ENCODE measurements at regions not wholly inside any gene's neighbourhood (a gene's known extent, or its start where the extent isn't known, plus 50 kb on each side); places are given as distances from the start of the nearest gene placed in this dataset.

DNA sequence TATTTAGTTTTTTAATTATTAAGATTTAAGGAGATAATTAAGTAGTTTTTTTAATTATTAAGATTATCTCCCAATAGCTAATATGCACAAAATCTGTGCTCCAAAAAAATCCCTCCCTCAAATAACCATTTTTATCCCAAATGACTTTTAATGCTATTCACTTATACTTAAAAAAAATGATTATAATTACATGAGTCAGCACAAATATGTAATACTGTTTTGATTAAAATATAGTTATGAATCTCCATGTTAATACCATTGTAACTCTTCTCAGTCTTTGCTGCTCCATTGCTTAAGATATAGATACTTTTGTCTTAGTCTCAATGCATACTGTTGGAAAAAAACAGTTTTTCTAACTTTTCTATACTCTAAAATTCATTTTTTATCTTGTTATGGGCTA lies 1121.1 kb upstream of the ADGRL3 start:
- Histone ChIP-seq H4K5ac (ENCODE audit: low read length) (no peak overlapping the region), H2BK120ac (ENCODE audit: low read depth, low read length) (no peak overlapping the region), H3K4ac (ENCODE audit: low read depth, low read length) (no peak overlapping the region), H3K23ac (ENCODE audit: low read length) (no peak overlapping the region), H3K79me1 (ENCODE audit: low read length) (no peaks in the 10 kb centered on the region), H2AK5ac (ENCODE audit: low read length) (no peak overlapping the region), H3K4me1 (ENCODE audit: control insufficient read depth, low read depth, low read length) (no peaks in the 10 kb centered on the region), H3K36me3 (ENCODE audit: control insufficient read depth, insufficient read depth, low read length) (no peaks in the 10 kb centered on the region), H3K4me2 (ENCODE audit: low read length) (no peak overlapping the region), H3K56ac (ENCODE audit: low read length) (no peak overlapping the region), H3K9ac (ENCODE audit: low read length) (no peak overlapping the region), H3K18ac (ENCODE audit: low read length) (no peak overlapping the region), H3K27me3 (ENCODE audit: insufficient read depth, low read length, poor library complexity) (no peaks in the 10 kb centered on the region), H3K79me2 (ENCODE audit: control insufficient read depth, insufficient read depth, low read length) (no peaks in the 10 kb centered on the region), H3K27ac (ENCODE audit: low read depth, low read length) (no peak overlapping the region), H4K8ac (ENCODE audit: low read depth, low read length) (no peak overlapping the region), H2BK5ac (ENCODE audit: low read length) (no peak overlapping the region), H2BK15ac (replicated peaks; ENCODE audit: low read depth) (no peak overlapping the region), H3K4me3 (ENCODE audit: low read length) (no peak overlapping the region)
- DNase-seq = no peak

GRCh38 chr4:60081839-60082238 lies 1118.3 kb upstream of the ADGRL3 start:
- Histone ChIP-seq H4K8ac (ENCODE audit: low read depth, low read length) (no peak overlapping the region), H4K5ac (ENCODE audit: low read length) (no peak overlapping the region), H3K56ac (ENCODE audit: low read length) (no peak overlapping the region), H3K9ac (ENCODE audit: low read length) (no peak overlapping the region), H2BK120ac (ENCODE audit: low read depth, low read length) (no peak overlapping the region), H3K4me2 (ENCODE audit: low read length) (no peak overlapping the region), H2BK5ac (ENCODE audit: low read length) (no peak overlapping the region), H3K79me2 (ENCODE audit: control insufficient read depth, insufficient read depth, low read length) (no peaks in the 10 kb centered on the region), H3K27ac (ENCODE audit: low read depth, low read length) (no peak overlapping the region), H2BK15ac (replicated peaks; ENCODE audit: low read depth) (no peak overlapping the region), H3K79me1 (ENCODE audit: low read length) (no peaks in the 10 kb centered on the region), H3K23ac (ENCODE audit: low read length) (no peak overlapping the region), H3K36me3 (ENCODE audit: control insufficient read depth, insufficient read depth, low read length) (no peaks in the 10 kb centered on the region), H2AK5ac (ENCODE audit: low read length) (no peak overlapping the region), H3K27me3 (ENCODE audit: insufficient read depth, low read length, poor library complexity) (no peaks in the 10 kb centered on the region), H3K4ac (ENCODE audit: low read depth, low read length) (no peak overlapping the region), H3K18ac (ENCODE audit: low read length) (no peak overlapping the region), H3K4me3 (ENCODE audit: low read length) (no peak overlapping the region), H3K4me1 (ENCODE audit: control insufficient read depth, low read depth, low read length) (no peaks in the 10 kb centered on the region)
- no peak for DNase-seq
- WGBS (ENCODE audit: extremely low coverage, insufficient coverage, low lambda C conversion rate) = no CpG with 5 or more reads among the region's 2 CpGs

GRCh38 chr4:60088807-60089486 lies 1111.2 kb upstream of the ADGRL3 start:
- Histone ChIP-seq H3K27me3 (ENCODE audit: insufficient read depth, low read length, poor library complexity) (no peaks in the 10 kb centered on the region), H3K4me2 (ENCODE audit: low read length) (no peak overlapping the region), H3K9ac (ENCODE audit: low read length) (no peak overlapping the region), H3K27ac (ENCODE audit: low read depth, low read length) (no peak overlapping the region), H2BK15ac (replicated peaks; ENCODE audit: low read depth) (no peak overlapping the region), H2BK120ac (ENCODE audit: low read depth, low read length) (no peak overlapping the region), H4K8ac (ENCODE audit: low read depth, low read length) (no peak overlapping the region), H3K36me3 (ENCODE audit: control insufficient read depth, insufficient read depth, low read length) (no peaks in the 10 kb centered on the region), H3K56ac (ENCODE audit: low read length) (no peak overlapping the region), H4K5ac (ENCODE audit: low read length) (no peak overlapping the region), H3K79me2 (ENCODE audit: control insufficient read depth, insufficient read depth, low read length) (no peaks in the 10 kb centered on the region), H2AK5ac (ENCODE audit: low read length) (no peak overlapping the region), H3K18ac (ENCODE audit: low read length) (no peak overlapping the region), H3K4ac (ENCODE audit: low read depth, low read length) (no peak overlapping the region), H3K79me1 (ENCODE audit: low read length) (no peaks in the 10 kb centered on the region), H2BK5ac (ENCODE audit: low read length) (no peak overlapping the region), H3K4me1 (ENCODE audit: control insufficient read depth, low read depth, low read length) (no peaks in the 10 kb centered on the region), H3K4me3 (ENCODE audit: low read length) (no peak overlapping the region), H3K23ac (ENCODE audit: low read length) (no peak overlapping the region)
- DNase-seq = peak; percentile 24
- no CpG with 5 or more reads among the region's 3 CpGs for WGBS (ENCODE audit: extremely low coverage, insufficient coverage, low lambda C conversion rate)

DNA sequence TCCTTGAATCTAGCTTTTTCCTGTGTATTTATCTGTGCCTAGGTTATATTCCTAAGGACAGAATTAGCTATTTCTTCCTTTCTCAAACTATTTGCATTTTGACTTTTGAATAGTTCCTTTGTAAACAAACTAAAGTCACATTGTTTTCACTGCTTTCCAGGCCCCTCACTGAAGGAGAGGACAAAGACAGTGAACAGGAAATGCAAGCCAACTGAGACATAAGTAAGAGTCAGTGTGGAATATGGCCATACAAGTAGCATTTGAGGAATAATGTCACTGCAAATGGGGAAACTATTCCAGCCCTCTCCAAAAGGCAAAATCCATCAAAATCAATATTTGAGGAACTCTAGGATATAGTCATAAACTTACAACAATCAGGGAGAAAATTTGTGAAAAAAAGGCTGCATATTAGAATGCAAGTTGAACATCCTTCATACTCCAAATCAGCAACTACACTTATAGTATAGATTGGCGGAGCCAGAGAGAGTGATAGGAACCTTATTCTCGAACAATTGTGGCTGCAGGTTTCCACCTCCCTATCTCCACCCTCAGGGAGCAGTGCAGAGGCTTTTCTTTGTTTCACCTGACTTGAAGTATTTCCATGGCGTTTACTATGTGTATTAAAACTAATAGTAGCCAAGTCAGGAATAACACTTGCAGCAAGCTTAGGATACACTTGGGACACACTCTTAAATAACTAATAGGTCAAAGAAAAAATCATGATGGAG lies 1110.4 kb upstream of the ADGRL3 start:
- Histone ChIP-seq H2AK5ac (ENCODE audit: low read length) (no peak overlapping the region), H2BK15ac (replicated peaks; ENCODE audit: low read depth) (no peak overlapping the region), H3K9ac (ENCODE audit: low read length) (no peak overlapping the region), H3K18ac (ENCODE audit: low read length) (no peak overlapping the region), H3K79me2 (ENCODE audit: control insufficient read depth, insufficient read depth, low read length) (no peaks in the 10 kb centered on the region), H4K5ac (ENCODE audit: low read length) (no peak overlapping the region), H3K4me1 (ENCODE audit: control insufficient read depth, low read depth, low read length) (no peaks in the 10 kb centered on the region), H3K4ac (ENCODE audit: low read depth, low read length) (no peak overlapping the region), H3K27ac (ENCODE audit: low read depth, low read length) (no peak overlapping the region), H2BK5ac (ENCODE audit: low read length) (no peak overlapping the region), H3K27me3 (ENCODE audit: insufficient read depth, low read length, poor library complexity) (no peaks in the 10 kb centered on the region), H3K4me3 (ENCODE audit: low read length) (no peak overlapping the region), H3K23ac (ENCODE audit: low read length) (no peak overlapping the region), H4K8ac (ENCODE audit: low read depth, low read length) (no peak overlapping the region), H3K4me2 (ENCODE audit: low read length) (no peak overlapping the region), H3K36me3 (ENCODE audit: control insufficient read depth, insufficient read depth, low read length) (no peaks in the 10 kb centered on the region), H2BK120ac (ENCODE audit: low read depth, low read length) (no peak overlapping the region), H3K56ac (ENCODE audit: low read length) (no peak overlapping the region), H3K79me1 (ENCODE audit: low read length) (no peaks in the 10 kb centered on the region)
- peak; percentile 38 for DNase-seq
- WGBS (ENCODE audit: extremely low coverage, insufficient coverage, low lambda C conversion rate) = no CpG with 5 or more reads among the region's 3 CpGs

DNA sequence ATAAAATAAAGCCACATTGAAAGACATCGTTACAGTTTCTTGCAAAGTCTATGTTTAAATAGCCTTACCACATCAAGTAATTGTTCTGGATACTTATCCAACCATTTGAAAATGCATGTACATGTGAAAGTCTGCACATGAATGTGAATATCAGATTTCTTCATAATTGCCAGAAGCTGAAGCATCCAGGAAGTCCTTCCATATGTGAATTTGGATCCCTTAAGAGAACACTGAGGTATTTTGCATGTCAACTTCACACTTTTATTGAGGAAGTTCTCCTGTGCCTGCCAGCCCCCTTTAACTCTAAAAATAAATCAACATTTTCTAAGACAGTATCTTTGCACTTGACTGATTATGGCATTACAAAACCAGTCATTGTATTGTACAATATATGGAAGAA lies 1103.5 kb upstream of the ADGRL3 start:
- Histone ChIP-seq H2BK120ac (ENCODE audit: low read depth, low read length) (no peak overlapping the region), H3K4ac (ENCODE audit: low read depth, low read length) (no peak overlapping the region), H3K79me2 (ENCODE audit: control insufficient read depth, insufficient read depth, low read length) (no peaks in the 10 kb centered on the region), H3K4me2 (ENCODE audit: low read length) (no peak overlapping the region), H2BK15ac (replicated peaks; ENCODE audit: low read depth) (no peak overlapping the region), H3K79me1 (ENCODE audit: low read length) (no peaks in the 10 kb centered on the region), H3K56ac (ENCODE audit: low read length) (no peak overlapping the region), H3K27ac (ENCODE audit: low read depth, low read length) (no peak overlapping the region), H2AK5ac (ENCODE audit: low read length) (no peak overlapping the region), H3K4me3 (ENCODE audit: low read length) (no peak overlapping the region), H3K18ac (ENCODE audit: low read length) (no peak overlapping the region), H3K9ac (ENCODE audit: low read length) (no peak overlapping the region), H4K5ac (ENCODE audit: low read length) (no peak overlapping the region), H3K36me3 (ENCODE audit: control insufficient read depth, insufficient read depth, low read length) (no peaks in the 10 kb centered on the region), H4K8ac (ENCODE audit: low read depth, low read length) (no peak overlapping the region), H2BK5ac (ENCODE audit: low read length) (no peak overlapping the region), H3K27me3 (ENCODE audit: insufficient read depth, low read length, poor library complexity) (no peaks in the 10 kb centered on the region), H3K4me1 (ENCODE audit: control insufficient read depth, low read depth, low read length) (no peaks in the 10 kb centered on the region), H3K23ac (ENCODE audit: low read length) (no peak overlapping the region)
- WGBS (ENCODE audit: extremely low coverage, insufficient coverage, low lambda C conversion rate) = no CpG with 5 or more reads among the region's 1 CpG
- no peak for DNase-seq

DNA sequence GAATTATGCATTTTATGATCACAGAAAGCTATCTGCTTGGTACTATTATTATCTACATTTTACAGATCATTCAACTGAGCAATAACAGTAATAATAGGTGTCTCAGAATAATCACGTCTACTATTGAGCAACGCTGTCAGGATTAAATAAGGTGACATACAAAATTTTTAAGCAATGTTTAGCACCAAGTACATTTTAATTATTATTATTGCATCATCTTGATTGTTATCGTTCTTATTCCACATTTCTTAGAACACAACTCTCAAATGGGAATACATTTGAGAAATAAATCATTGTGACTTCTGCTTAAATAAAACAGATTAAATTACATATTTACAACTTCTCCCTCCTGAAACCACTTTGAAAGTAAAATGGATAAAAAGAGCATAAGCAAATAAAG lies 1083.5 kb upstream of the ADGRL3 start:
- no peak overlapping the region for H4K8ac ChIP-seq (ENCODE audit: low read depth, low read length)
- H3K4me1 ChIP-seq (ENCODE audit: control insufficient read depth, low read depth, low read length) = no peaks in the 10 kb centered on the region
- H2BK5ac ChIP-seq (ENCODE audit: low read length) = no peak overlapping the region
- H3K9ac ChIP-seq (ENCODE audit: low read length) = no peak overlapping the region
- no peak overlapping the region for H3K18ac ChIP-seq (ENCODE audit: low read length)
- no peaks in the 10 kb centered on the region for H3K79me1 ChIP-seq (ENCODE audit: low read length)
- no CpG with 5 or more reads among the region's 3 CpGs for WGBS (ENCODE audit: extremely low coverage, insufficient coverage, low lambda C conversion rate)
- no peak overlapping the region for H3K23ac ChIP-seq (ENCODE audit: low read length)
- H3K27me3 ChIP-seq (ENCODE audit: insufficient read depth, low read length, poor library complexity) = no peaks in the 10 kb centered on the region
- no peak overlapping the region for H4K5ac ChIP-seq (ENCODE audit: low read length)
- H3K27ac ChIP-seq (ENCODE audit: low read depth, low read length) = no peak overlapping the region
- H3K79me2 ChIP-seq (ENCODE audit: control insufficient read depth, insufficient read depth, low read length) = no peaks in the 10 kb centered on the region
- H3K4me2 ChIP-seq (ENCODE audit: low read length) = no peak overlapping the region
- no peak overlapping the region for H2AK5ac ChIP-seq (ENCODE audit: low read length)
- H2BK120ac ChIP-seq (ENCODE audit: low read depth, low read length) = no peak overlapping the region
- no peak overlapping the region for H3K4ac ChIP-seq (ENCODE audit: low read depth, low read length)
- no peak overlapping the region for H3K4me3 ChIP-seq (ENCODE audit: low read length)
- no peak for DNase-seq
- H3K56ac ChIP-seq (ENCODE audit: low read length) = no peak overlapping the region
- H3K36me3 ChIP-seq (ENCODE audit: control insufficient read depth, insufficient read depth, low read length) = no peaks in the 10 kb centered on the region
- no peak overlapping the region for H2BK15ac ChIP-seq (replicated peaks; ENCODE audit: low read depth)

Measured in mesendoderm (in vitro differentiated cells).